Smooth muscle cell of the brain vasculature (primary cell): ENCODE measurements at regions not wholly inside any gene's neighbourhood (a gene's known extent, or its start where the extent isn't known, plus 50 kb on each side); places are given as distances from the start of the nearest gene placed in this dataset.
A peak's percentile ranks its signal among the peaks of the same experiment; 100 is the strongest.

ENCODE experiments used
- DNase-seq: peaks from one replicate; pipeline ENCODE4 v3.0.0-alpha.2; 2012; ENCODE audit warnings: low read depth, low spot score

GRCh38 chr18:28792404-28793086 lies 615.6 kb upstream of the CDH2 start:
- no peak for DNase-seq

DNA sequence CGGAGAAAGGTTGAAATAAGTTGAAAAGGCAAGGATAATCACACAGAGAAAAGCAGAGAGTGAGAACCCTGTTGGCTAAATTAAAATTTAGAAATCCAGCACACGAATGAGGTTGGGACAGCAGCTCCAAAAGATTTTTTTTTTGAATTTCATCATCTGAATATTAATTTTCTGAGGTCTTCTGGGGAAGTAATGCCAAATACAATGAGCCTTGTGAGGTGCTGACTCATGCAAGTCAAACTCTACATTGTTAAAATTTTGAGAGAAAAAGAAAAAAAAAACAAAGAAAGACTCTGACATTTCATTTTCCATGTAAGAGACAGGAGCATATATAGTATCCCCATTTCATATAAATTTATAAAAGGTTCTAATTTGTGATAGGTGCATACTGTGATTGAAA lies 614.2 kb upstream of the CDH2 start:
- DNase-seq, result no peak

- no peak for DNase-seq
These were observed 612.6 kb upstream of the CDH2 start for GRCh38 chr18:28789502-28789901.

- no peak for DNase-seq
These were observed 610.0 kb upstream of the CDH2 start for GRCh38 chr18:28786926-28787325.

GRCh38 chr18:28781616-28782362 lies 604.9 kb upstream of the CDH2 start:
- DNase-seq, result no peak

DNA sequence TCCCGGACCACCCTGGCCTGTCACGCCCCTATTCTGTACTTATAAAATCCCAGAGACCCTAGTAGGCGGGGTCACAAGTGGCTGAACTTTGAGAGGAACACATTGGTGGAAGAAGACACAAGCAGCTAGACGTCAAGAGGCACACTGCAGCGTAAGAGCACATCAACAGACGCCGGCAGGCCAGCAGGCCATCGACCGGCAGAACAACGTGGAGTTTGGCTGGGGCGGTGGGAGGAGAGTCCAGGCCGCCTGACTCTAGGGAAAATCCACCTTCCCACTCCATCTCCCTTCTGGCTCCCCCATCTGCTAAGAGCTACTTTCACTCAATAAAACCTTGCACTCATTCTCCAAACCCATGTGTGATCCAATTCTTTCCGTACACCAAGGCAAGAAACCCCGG lies 601.8 kb upstream of the CDH2 start:
- DNase-seq, result no peak

DNA sequence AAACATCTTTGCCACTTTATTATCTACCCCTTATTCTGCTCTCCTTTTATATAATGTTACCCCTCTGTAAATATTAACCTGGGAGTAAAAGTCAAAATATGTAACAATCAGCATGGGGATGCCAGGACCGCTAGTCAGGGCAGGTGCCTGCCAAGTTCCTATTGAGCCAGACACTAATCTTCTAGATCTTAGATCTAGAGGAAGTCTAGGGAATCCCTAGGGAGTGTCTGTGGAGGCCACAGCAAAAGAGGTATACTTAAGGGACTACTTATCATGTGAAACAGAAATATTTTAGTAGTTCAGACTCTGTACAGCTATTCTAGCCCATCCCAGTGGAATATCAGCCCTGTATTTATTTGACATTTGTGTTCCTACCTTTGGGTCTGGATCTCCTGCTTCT lies 600.8 kb upstream of the CDH2 start:
- DNase-seq, result no peak

DNA sequence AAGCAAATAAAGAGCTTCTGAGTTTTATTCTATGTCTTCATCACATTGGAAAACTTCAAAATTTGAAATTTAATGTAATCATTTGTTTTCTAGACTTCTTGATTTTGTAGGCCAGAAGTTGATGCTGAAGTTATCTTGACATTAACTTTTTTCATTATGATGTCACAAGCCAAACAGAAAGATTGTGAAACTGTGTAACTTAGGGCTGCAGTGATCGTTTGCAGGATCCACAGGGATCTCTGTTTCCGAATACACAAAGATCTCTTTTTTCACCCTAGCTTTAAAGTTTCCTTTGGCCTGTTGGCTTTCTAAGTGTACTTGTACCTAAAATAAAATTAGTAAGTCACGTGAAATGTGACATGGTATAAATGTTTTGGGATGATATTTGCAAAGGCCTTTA lies 594.9 kb upstream of the CDH2 start:
- DNase-seq, result no peak

GRCh38 chr18:28768791-28769768 lies 592.1 kb upstream of the CDH2 start:
- DNase-seq, result no peak

- DNase-seq, result no peak
These were observed 590.8 kb upstream of the CDH2 start for GRCh38 chr18:28767727-28768211.

DNA sequence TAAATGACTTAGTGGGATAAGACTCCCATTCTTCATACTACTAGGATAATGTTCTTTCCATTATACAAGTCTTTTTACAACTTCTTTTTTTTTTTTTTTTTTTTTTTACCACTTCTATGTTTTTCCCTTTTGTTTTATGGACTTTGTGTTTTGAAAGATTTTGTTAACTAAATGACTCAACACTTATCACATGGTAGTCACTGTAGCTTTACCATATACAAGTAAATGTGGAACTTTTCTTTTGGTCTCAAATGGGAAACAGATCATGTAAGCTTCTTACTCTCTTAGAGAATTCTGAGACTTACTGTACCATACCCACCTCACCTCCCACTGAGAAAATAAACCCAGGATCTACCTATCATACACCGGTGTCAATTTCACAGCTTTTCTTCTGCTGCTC lies 590.3 kb upstream of the CDH2 start:
- DNase-seq, result no peak

- DNase-seq, result no peak
These were observed 589.8 kb upstream of the CDH2 start for GRCh38 chr18:28766721-28767120.

- DNase-seq, result no peak
These were observed 589.1 kb upstream of the CDH2 start for GRCh38 chr18:28766027-28766426.

GRCh38 chr18:28760299-28760698 lies 583.4 kb upstream of the CDH2 start:
- no peak for DNase-seq

DNA sequence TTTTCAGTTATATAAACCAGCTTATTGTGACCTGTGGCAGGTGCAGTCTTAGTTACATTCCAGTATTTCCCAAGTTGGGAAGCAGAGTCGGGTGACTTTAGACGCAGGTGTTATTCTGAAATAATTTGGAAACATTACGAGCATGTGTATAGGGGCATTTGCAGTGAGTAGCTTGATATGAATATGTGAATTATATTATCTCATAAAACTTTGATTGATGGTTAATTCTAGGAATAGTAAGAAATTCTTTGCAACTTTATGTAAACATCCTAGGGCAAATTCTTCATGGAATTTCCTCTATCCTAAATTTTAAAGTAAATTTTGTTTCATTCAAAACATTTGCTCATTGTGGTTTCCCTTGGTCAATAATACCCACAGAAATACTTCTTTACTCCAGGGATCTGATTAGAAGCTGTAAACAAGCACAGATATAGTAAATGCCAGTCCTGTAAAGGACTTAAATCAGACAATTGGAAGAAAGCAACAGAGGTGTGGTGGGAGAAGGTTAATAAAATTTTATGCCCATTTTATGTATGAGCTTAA lies 580.6 kb upstream of the CDH2 start:
- no peak for DNase-seq

DNA sequence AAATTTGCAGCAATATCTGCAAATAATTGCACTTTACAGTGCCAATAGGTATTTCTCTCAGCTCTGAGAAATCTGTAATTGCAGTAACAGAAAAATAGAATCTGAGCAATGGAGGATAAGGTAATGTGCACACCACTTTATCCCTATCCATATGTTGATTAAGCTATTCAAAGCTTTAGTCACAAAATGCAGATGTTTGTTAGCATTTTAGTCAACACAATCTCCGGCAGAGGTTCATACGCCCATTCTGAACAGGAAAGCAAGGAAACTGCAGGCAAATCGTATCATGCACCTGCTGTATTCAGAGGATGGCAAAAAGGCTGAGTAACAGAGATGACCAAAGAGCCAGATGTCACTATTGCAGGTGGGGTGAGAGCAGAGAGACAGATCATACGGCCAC lies 566.2 kb upstream of the CDH2 start:
- no peak for DNase-seq

GRCh38 chr18:28740575-28740974 lies 563.6 kb upstream of the CDH2 start:
- no peak for DNase-seq

DNA sequence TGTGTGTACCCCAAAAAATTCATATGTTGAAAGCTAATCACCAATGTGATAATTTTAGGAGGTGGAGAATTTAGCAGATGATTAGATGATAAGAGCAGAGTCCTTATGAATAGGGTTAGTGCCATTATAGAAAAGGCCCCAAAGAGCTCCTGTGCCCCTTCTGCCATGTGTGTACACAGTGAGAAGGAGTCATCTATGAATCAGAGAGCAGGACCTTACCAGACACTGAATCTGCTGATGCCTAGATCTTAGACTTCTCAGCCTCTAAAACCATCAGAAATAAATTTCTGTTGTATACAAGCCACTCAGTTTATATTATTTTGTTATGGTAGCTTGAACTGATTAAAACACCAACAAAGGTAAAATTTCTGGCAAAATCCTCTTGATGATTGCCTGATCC lies 560.0 kb upstream of the CDH2 start:
- no peak for DNase-seq

DNA sequence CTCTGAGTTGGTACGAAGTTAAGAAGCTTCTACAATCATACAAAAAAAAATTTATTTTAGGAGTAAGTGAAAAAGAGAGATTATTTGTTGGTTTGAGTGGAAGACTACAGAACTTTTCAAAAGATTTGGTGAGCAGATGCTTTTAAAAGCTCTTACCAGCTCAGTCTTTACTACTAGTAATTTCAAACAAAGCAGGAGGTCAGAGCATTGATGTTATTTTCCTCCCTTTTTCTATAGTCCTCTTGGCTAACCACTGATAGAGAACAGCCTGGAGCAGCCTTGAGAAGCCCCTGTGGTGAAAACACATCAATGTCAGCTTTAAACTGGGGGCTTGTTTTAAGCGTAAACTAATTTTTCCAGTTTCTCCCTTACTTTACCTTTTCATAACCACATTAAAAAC lies 559.3 kb upstream of the CDH2 start:
- no peak for DNase-seq

- DNase-seq, result no peak
These were observed 558.8 kb upstream of the CDH2 start for GRCh38 chr18:28735731-28736130.

GRCh38 chr18:28729321-28729720 lies 552.4 kb upstream of the CDH2 start:
- DNase-seq, result no peak

GRCh38 chr18:28728891-28729290 lies 552.0 kb upstream of the CDH2 start:
- peak; percentile 12 for DNase-seq
